HG03378 (cell line): ENCODE measurements at regions not wholly inside any gene's neighbourhood (a gene's known extent, or its start where the extent isn't known, plus 50 kb on each side); places are given as distances from the start of the nearest gene placed in this dataset.

Source experiments
- ATAC-seq: cut with Tn5 transposase; IDR thresholded peaks from one replicate; pipeline ENCODE4 v1.9.1; 2021; ENCODE audit warnings: mild to moderate bottlenecking, moderate library complexity; ENCODE audit not compliant: unreplicated experiment

- no peak for ATAC-seq
Observed at GRCh38 chr2:203789618-203790017, 78.0 kb upstream of the CTLA4 start.

GRCh38 chr2:203790134-203790852, 77.3 kb upstream of the CTLA4 start:
- no peak for ATAC-seq

- ATAC-seq, result no peak
Observed at GRCh38 chr2:203796248-203797010, 71.1 kb upstream of the CTLA4 start.

- ATAC-seq, result no peak
Observed at GRCh38 chr2:203797276-203797675, 70.3 kb upstream of the CTLA4 start.

- no peak for ATAC-seq
Observed at GRCh38 chr2:203797712-203798111, 69.9 kb upstream of the CTLA4 start.

GRCh38 chr2:203798296-203799087, 69.1 kb upstream of the CTLA4 start:
- ATAC-seq, result no peak

- peak; percentile 97 for ATAC-seq
Observed at GRCh38 chr2:203799908-203800307, 67.7 kb upstream of the CTLA4 start.

- ATAC-seq, result no peak
Observed at GRCh38 chr2:203800783-203801182, 66.8 kb upstream of the CTLA4 start.

- no peak for ATAC-seq
Observed at GRCh38 chr2:203802342-203803052, 65.1 kb upstream of the CTLA4 start.

- no peak for ATAC-seq
Observed at GRCh38 chr2:203803053-203803429, 64.5 kb upstream of the CTLA4 start.

- ATAC-seq, result no peak
Observed at GRCh38 chr2:203804070-203804469, 63.5 kb upstream of the CTLA4 start.

- no peak for ATAC-seq
Observed at GRCh38 chr2:203804764-203805485, 62.6 kb upstream of the CTLA4 start.

GRCh38 chr2:203805486-203805838, 62.1 kb upstream of the CTLA4 start:
- ATAC-seq, result no peak

- ATAC-seq, result no peak
Observed at GRCh38 chr2:203806761-203807160, 60.8 kb upstream of the CTLA4 start.

GRCh38 chr2:203808046-203808750, 59.4 kb upstream of the CTLA4 start:
- ATAC-seq, result no peak

- ATAC-seq, result no peak
Observed at GRCh38 chr2:203809084-203809521, 58.5 kb upstream of the CTLA4 start.

- ATAC-seq, result no peak
Observed at GRCh38 chr2:203809991-203810510, 57.5 kb upstream of the CTLA4 start.

- ATAC-seq, result peak; percentile 77
Observed at GRCh38 chr2:203811491-203812221, 55.9 kb upstream of the CTLA4 start.
